ENCODE measurements at regions not wholly inside any gene's neighbourhood (a gene's known extent, or its start where the extent isn't known, plus 50 kb on each side); places are given as distances from the start of the nearest gene placed in this dataset.

- TF ChIP-seq CTCF (IDR thresholded peaks at IDR 0.05) (no peak), POLR2A (IDR thresholded peaks at IDR 0.05) (no peak)
These were observed 149.1 kb downstream of the TM9SF2 start for GRCh38 chr13:99650410-99650809.
